HCT116 (cell line): ENCODE measurements at regions not wholly inside any gene's neighbourhood (a gene's known extent, or its start where the extent isn't known, plus 50 kb on each side); places are given as distances from the start of the nearest gene placed in this dataset.

ENCODE experiments used
- ATAC-seq: fragments of 200-7000 bp; cut with Tn5 transposase; 2 replicates; pipeline ENCODE4 v1.9.1; 2020; ENCODE audit warnings: mild to moderate bottlenecking, moderate library complexity
- BruUV-seq: library from RNA; stranded (reverse); fragments of 400-500 nt; replicated peaks from 2 replicates; lab custom pipeline; 2021; lab: Mats Ljungman, UMichigan
- CTCF ChIA-PET: fragments of 300-600 bp; sonication (Branson Sonifier 250); formaldehyde crosslinking; loops from one replicate; lab custom pipeline; 2021; ENCODE audit warnings: antibody characterized with exemption; lab: Charles Lee
- POLR2A ChIA-PET: fragments of 300-600, 350-600 bp; sonication (Branson Sonifier 250); formaldehyde crosslinking; loops from one replicate; lab custom pipeline; 2021; ENCODE audit warnings: antibody characterized with exemption; lab: Charles Lee
- RAD21 ChIA-PET, 2 experiments: fragments of 300-600 bp; sonication (Branson Sonifier 250); formaldehyde crosslinking; loops; one replicate each; lab custom pipeline; 2023; ENCODE audit warnings: low total read pairs in 2 of 2; ENCODE audit not compliant: uncharacterized antibody in 2 of 2, unreplicated experiment in 2 of 2, low non-redundant PET in 1 of 2; lab: Charles Lee
- DNase-seq: peaks from one replicate; pipeline ENCODE4 v3.0.0-alpha.2; 2010; ENCODE audit warnings: low read depth, low spot score
- H2AFZ ChIP-seq: fragments of 200-600 bp; shearing (Covaris generic), sonication (generic); 2 replicates; pipeline ENCODE4 v1.6.1; 2017; ENCODE audit warnings: low read depth, mixed run types, mixed read lengths, antibody characterized with exemption, low read length; ENCODE audit not compliant: poor library complexity, severe bottlenecking
- H3K27ac ChIP-seq: 2 replicates; pipeline ENCODE4 v1.5.1; 2012; ENCODE audit warnings: low read depth, low read length
- H3K27me3 ChIP-seq: fragments of 200-600 bp; sonication (generic); 2 replicates; pipeline ENCODE4 v1.6.1; 2016; ENCODE audit warnings: mixed run types, low read length, mixed read lengths; ENCODE audit not compliant: insufficient read depth
- H3K36me3 ChIP-seq, 2 experiments: fragments of 200-500 bp in 1 of 2; fragments of 200-600 bp in 1 of 2; sonication (Bioruptor generic) in 1 of 2; sonication (generic) in 1 of 2; 2 replicates each; pipeline versions ENCODE4 v1.5.1 to v1.6.1; 2014 to 2016; ENCODE audit warnings: low read length in 2 of 2, inconsistent platforms in 1 of 2, mixed read lengths in 1 of 2, mixed run types in 1 of 2; ENCODE audit not compliant: insufficient read depth in 2 of 2, control insufficient read depth in 1 of 2
- H3K4me1 ChIP-seq, 2 experiments: fragments of 200-600 bp in 1 of 2; sonication (generic) in 1 of 2; 2 replicates each; pipeline versions ENCODE4 v1.5.1 to v1.6.1; 2012 to 2017; ENCODE audit warnings: low read length in 2 of 2, inconsistent platforms in 1 of 2, mild to moderate bottlenecking in 1 of 2, mixed read lengths in 1 of 2, mixed run types in 1 of 2, moderate library complexity in 1 of 2; ENCODE audit not compliant: insufficient read depth in 2 of 2, control insufficient read depth in 1 of 2
- H3K4me2 ChIP-seq: fragments of 200-600 bp; sonication (generic); 2 replicates; pipeline ENCODE4 v1.6.1; 2017; ENCODE audit warnings: mixed run types, low read length, mixed read lengths
- H3K4me3 ChIP-seq, 2 experiments: fragments of 200-600 bp in 1 of 2; sonication (generic) in 1 of 2; replicated peaks in 1 of 2; 2 replicates each; pipeline ENCODE4 v1.5.1; 2011 to 2016; ENCODE audit warnings: low read length in 2 of 2, control low read depth in 1 of 2, low read depth in 1 of 2, mild to moderate bottlenecking in 1 of 2, mixed read lengths in 1 of 2, mixed run types in 1 of 2
- H3K79me2 ChIP-seq: fragments of 200-600 bp; sonication (generic); 2 replicates; pipeline ENCODE4 v1.6.1; 2017; ENCODE audit warnings: mild to moderate bottlenecking, mixed run types, low read length, moderate library complexity, mixed read lengths; ENCODE audit not compliant: insufficient read depth
- H3K9ac ChIP-seq: fragments of 200-600 bp; sonication (generic); 2 replicates; pipeline ENCODE4 v1.6.1; 2016; ENCODE audit warnings: low read length, mixed read lengths
- H3K9me2 ChIP-seq: fragments of 200-600 bp; sonication (generic), shearing (Covaris generic); 2 replicates; pipeline ENCODE4 v1.6.1; 2017; ENCODE audit warnings: mixed run types, mild to moderate bottlenecking, moderate library complexity; ENCODE audit not compliant: insufficient read depth
- H3K9me3 ChIP-seq, 2 experiments: fragments of 200-500 bp in 1 of 2; fragments of 200-600 bp in 1 of 2; sonication (Bioruptor generic) in 1 of 2; sonication (generic) in 1 of 2; 2 replicates each; pipeline ENCODE4 v1.6.1; 2014 to 2017; ENCODE audit warnings: low read length in 2 of 2, mixed read lengths in 2 of 2, inconsistent platforms in 1 of 2, low read depth in 1 of 2, mild to moderate bottlenecking in 1 of 2, mixed run types in 1 of 2, moderate library complexity in 1 of 2; ENCODE audit not compliant: control insufficient read depth in 1 of 2, insufficient read depth in 1 of 2
- H4K20me1 ChIP-seq: fragments of 200-600 bp; sonication (generic), shearing (Covaris generic); 2 replicates; pipeline ENCODE4 v1.6.1; 2017; ENCODE audit warnings: mixed run types, mild to moderate bottlenecking, moderate library complexity; ENCODE audit not compliant: insufficient read depth
- CBX3 ChIP-seq: IDR thresholded peaks from 2 replicates; pipeline ENCODE4 v1.6.1; 2012; ENCODE audit warnings: low read depth
- CEBPB ChIP-seq: IDR thresholded peaks from 2 replicates; pipeline ENCODE4 v1.6.1; 2012; ENCODE audit warnings: low read depth
- EGR1 ChIP-seq: IDR thresholded peaks from 2 replicates; pipeline ENCODE4 v1.6.1; 2012; ENCODE audit warnings: low read depth
- EZH2 ChIP-seq: fragments of 200-600 bp; sonication (generic); IDR thresholded peaks from 2 replicates; pipeline ENCODE4 v1.6.1; 2017; ENCODE audit warnings: antibody characterized with exemption, mixed run types
- EZH2phosphoT487 ChIP-seq: fragments of 200-600 bp; IDR thresholded peaks from 2 replicates; pipeline ENCODE4 v1.6.1; 2018; ENCODE audit warnings: antibody characterized with exemption, borderline replicate concordance
- JUND ChIP-seq: IDR thresholded peaks from 2 replicates; pipeline ENCODE4 v1.6.1; 2012
- RAD21 ChIP-seq: IDR thresholded peaks from 2 replicates; pipeline ENCODE4 v1.6.1; 2012; ENCODE audit warnings: low read depth, mild to moderate bottlenecking
- SIN3A ChIP-seq: IDR thresholded peaks from 2 replicates; pipeline ENCODE4 v1.6.1; 2012; ENCODE audit warnings: low read depth
- SP1 ChIP-seq: IDR thresholded peaks from 2 replicates; pipeline ENCODE4 v1.6.1; 2012; ENCODE audit warnings: low read depth
- SRF ChIP-seq: IDR thresholded peaks from 2 replicates; pipeline ENCODE4 v1.6.1; 2012; ENCODE audit warnings: low read depth
- TCF7L2 ChIP-seq: IDR thresholded peaks from 2 replicates; pipeline ENCODE4 v1.7.0; 2011; ENCODE audit warnings: borderline replicate concordance, inconsistent platforms; ENCODE audit not compliant: insufficient read depth, insufficient read length; ENCODE audit errors: extremely low read depth
- ZNF274 ChIP-seq: fragments of 200-500 bp; sonication (Bioruptor generic); IDR thresholded peaks from 2 replicates; pipeline ENCODE4 v1.6.1; 2014; ENCODE audit warnings: mild to moderate bottlenecking, low read depth, low read length, inconsistent platforms
- intact Hi-C: fragments of 100-400 bp; cut with micrococcal nuclease; formaldehyde crosslinking; loops from 2 replicates; pipeline ENCODE4 v1.10.0; 2022
- TF ChIP-seq, protein P1 (sequence below): IDR thresholded peaks from 2 replicates; pipeline ENCODE4 v1.6.1; 2011; ENCODE audit warnings: mild to moderate bottlenecking, low read length, moderate library complexity; ENCODE audit not compliant: insufficient replicate concordance; ENCODE audit errors: extremely low read depth
- TF ChIP-seq, protein P2 (sequence below): IDR thresholded peaks from 2 replicates; pipeline ENCODE4 v1.6.1; 2012

DNA sequence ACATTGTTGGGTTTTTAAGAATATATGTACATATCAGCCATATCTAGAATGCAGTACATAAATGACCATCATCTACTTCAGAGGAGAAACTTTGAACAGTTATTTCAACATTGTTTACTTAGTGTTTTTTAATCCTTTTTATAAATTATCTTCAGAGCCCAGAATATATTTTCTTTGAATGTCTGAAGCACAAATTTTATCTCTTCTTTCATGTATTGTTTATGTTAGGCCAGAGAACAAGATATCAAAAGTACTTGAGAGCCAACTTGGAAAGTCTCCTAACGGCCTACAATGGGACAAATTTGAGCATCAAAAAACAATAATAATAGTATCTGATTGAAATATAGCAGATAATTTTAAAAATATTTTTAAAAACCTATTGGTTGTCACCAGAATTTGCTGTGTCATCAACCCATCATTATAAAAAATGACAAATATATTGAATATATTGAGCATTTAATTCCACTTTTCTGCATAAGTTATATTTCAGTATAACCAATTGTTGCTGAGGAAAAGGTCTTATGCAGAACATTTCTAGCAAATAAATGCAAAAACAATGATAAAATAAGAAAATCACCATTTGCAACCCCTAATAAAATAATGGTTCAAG is 67.5 kb upstream of the CCNG1 start:
- Histone ChIP-seq H3K9me2 (no peaks in the 10 kb centered on the region), H3K36me3 (no peaks in the 10 kb centered on the region), H3K27ac (no peak overlapping the region), H3K4me3 (no peak overlapping the region), H3K27me3 (no peaks in the 10 kb centered on the region), H3K4me2 (no peak overlapping the region), H4K20me1 (no peaks in the 10 kb centered on the region), H3K9ac (no peak overlapping the region), H3K9me3 (no peaks in the 10 kb centered on the region; a peak in 1 of 4 replicates), H2AFZ (no peak overlapping the region), H3K79me2 (no peaks in the 10 kb centered on the region), H3K4me1 (no peaks in the 10 kb centered on the region)
- POLR2A ChIA-PET: no interaction called here
- intact Hi-C loops: no loop called here
- CTCF ChIA-PET: no interaction called here
- no peak for DNase-seq
- RAD21 ChIA-PET: no interaction called here
- TF ChIP-seq, protein P1, sequence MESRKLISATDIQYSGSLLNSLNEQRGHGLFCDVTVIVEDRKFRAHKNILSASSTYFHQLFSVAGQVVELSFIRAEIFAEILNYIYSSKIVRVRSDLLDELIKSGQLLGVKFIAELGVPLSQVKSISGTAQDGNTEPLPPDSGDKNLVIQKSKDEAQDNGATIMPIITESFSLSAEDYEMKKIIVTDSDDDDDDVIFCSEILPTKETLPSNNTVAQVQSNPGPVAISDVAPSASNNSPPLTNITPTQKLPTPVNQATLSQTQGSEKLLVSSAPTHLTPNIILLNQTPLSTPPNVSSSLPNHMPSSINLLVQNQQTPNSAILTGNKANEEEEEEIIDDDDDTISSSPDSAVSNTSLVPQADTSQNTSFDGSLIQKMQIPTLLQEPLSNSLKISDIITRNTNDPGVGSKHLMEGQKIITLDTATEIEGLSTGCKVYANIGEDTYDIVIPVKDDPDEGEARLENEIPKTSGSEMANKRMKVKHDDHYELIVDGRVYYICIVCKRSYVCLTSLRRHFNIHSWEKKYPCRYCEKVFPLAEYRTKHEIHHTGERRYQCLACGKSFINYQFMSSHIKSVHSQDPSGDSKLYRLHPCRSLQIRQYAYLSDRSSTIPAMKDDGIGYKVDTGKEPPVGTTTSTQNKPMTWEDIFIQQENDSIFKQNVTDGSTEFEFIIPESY: no peak
- no peak for TF ChIP-seq CBX3
- TF ChIP-seq JUND: no peak
- no peak for TF ChIP-seq EZH2
- no peak for TF ChIP-seq SP1
- no peak for TF ChIP-seq SIN3A
- TF ChIP-seq ZNF274: no peak
- TF ChIP-seq, protein P2, sequence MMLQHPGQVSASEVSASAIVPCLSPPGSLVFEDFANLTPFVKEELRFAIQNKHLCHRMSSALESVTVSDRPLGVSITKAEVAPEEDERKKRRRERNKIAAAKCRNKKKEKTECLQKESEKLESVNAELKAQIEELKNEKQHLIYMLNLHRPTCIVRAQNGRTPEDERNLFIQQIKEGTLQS: no peak
- TF ChIP-seq TCF7L2: no peak
- TF ChIP-seq SRF: no peak
- no peak for TF ChIP-seq RAD21
- no peak for TF ChIP-seq EZH2phosphoT487
- no peak for TF ChIP-seq EGR1
- no peak for TF ChIP-seq CEBPB
- ATAC-seq: no peak
- no TSS peak for BruUV-seq
